ENCODE measurements at regions not wholly inside any gene's neighbourhood (a gene's known extent, or its start where the extent isn't known, plus 50 kb on each side); places are given as distances from the start of the nearest gene placed in this dataset.

GRCh38 chr9:81420024-81420423, 269.3 kb downstream of the TLE1 start (continued):
- TF ChIP-seq CTCF (IDR thresholded peaks at IDR 0.05 in 2 of 3, conservative IDR thresholded peaks at IDR 0.05 in 1 of 3; ENCODE audit: control insufficient read depth in 2 of 3, extremely low read depth in 1 of 3, insufficient read depth in 1 of 3, low read depth in 3 of 3, low read length in 3 of 3): no peak
- no peak for TF ChIP-seq SUPT20H (IDR thresholded peaks at IDR 0.05; ENCODE audit: borderline replicate concordance, control insufficient read depth, low read depth, low read length)
- TF ChIP-seq CEBPB (IDR thresholded peaks at IDR 0.05; ENCODE audit: borderline replicate concordance in 1 of 2, low read depth in 2 of 2, low read length in 2 of 2): no peak
- no peak for TF ChIP-seq GATAD2B (conservative IDR thresholded peaks at IDR 0.05; ENCODE audit: low read depth)
- TF ChIP-seq ZBTB4 (CRISPR knock-in tag; IDR thresholded peaks at IDR 0.05): no peak
- TF ChIP-seq NBN (IDR thresholded peaks at IDR 0.05): no peak
- no peak for TF ChIP-seq BCL3 (IDR thresholded peaks at IDR 0.05; ENCODE audit: borderline replicate concordance, insufficient read depth, low read depth, low read length, poor library complexity, severe bottlenecking)
- TF ChIP-seq IRF4 (IDR thresholded peaks at IDR 0.05; ENCODE audit: low read depth, low read length): no peak

Measured in GM12878 (cell line).